ENCODE measurements at regions not wholly inside any gene's neighbourhood (a gene's known extent, or its start where the extent isn't known, plus 50 kb on each side); places are given as distances from the start of the nearest gene placed in this dataset.

DNA sequence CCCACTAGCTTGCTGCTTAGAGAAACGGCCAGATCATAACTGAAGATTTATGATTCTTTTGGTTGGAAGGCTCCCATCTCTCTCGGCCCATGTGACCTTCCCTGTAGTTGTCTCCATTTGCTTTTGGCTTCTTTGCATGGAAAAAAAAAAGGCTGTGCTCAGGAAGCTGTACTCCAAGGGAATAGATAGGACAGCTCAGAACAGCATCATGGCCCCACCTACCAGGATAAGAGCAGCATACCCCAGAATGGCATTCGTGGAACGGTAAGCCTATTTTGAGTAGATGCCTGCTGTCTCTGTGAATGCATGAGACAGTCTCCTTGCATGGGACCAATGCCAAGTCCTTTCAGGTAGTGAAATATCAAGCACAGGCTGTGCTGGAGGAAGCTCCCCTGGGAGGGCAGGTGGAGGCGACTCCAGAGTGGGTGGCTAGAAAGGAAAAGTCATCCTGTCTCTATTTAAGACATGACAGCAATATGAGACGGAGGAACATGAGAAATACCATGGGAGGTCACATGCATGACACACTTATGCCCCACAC lies 94.1 kb upstream of the AMOTL1 start:
- H3K9me3 ChIP-seq (ENCODE audit: control insufficient read depth, insufficient read depth, low read depth, low read length): no peaks in the 10 kb centered on the region
- H3K4me3 ChIP-seq (replicated peaks in 1 of 4; ENCODE audit: control extremely low read depth in 1 of 4, insufficient read depth in 1 of 4, low read depth in 3 of 4, low read length in 4 of 4): no peak overlapping the region
- H3K36me3 ChIP-seq (ENCODE audit: control insufficient read depth, insufficient read depth, low read length): no peaks in the 10 kb centered on the region
- no peak overlapping the region for H3K4me2 ChIP-seq (ENCODE audit: extremely low read depth, insufficient read depth, low read length)
- no peaks in the 10 kb centered on the region for H3K4me1 ChIP-seq (ENCODE audit: control insufficient read depth, extremely low read depth, insufficient read depth, low read length)
- DNase-seq (ENCODE audit: low read depth in 2 of 2): no peak
- TF ChIP-seq, protein P1, sequence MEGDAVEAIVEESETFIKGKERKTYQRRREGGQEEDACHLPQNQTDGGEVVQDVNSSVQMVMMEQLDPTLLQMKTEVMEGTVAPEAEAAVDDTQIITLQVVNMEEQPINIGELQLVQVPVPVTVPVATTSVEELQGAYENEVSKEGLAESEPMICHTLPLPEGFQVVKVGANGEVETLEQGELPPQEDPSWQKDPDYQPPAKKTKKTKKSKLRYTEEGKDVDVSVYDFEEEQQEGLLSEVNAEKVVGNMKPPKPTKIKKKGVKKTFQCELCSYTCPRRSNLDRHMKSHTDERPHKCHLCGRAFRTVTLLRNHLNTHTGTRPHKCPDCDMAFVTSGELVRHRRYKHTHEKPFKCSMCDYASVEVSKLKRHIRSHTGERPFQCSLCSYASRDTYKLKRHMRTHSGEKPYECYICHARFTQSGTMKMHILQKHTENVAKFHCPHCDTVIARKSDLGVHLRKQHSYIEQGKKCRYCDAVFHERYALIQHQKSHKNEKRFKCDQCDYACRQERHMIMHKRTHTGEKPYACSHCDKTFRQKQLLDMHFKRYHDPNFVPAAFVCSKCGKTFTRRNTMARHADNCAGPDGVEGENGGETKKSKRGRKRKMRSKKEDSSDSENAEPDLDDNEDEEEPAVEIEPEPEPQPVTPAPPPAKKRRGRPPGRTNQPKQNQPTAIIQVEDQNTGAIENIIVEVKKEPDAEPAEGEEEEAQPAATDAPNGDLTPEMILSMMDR (conservative IDR thresholded peaks at IDR 0.05 in 1 of 2, IDR thresholded peaks at IDR 0.05 in 1 of 2; ENCODE audit: low read depth in 1 of 2, low read length in 2 of 2): no peak
- no peak for TF ChIP-seq EZH2 (IDR thresholded peaks at IDR 0.05; ENCODE audit: low read length, missing control alignments)
- no peak overlapping the region for H3K27ac ChIP-seq (ENCODE audit: insufficient read depth, low read length)
- H3K9ac ChIP-seq (ENCODE audit: insufficient read depth, low read length): no peak overlapping the region
- H4K20me1 ChIP-seq (ENCODE audit: control insufficient read depth, extremely low read depth, insufficient read depth, low read length): no peaks in the 10 kb centered on the region
- H3K27me3 ChIP-seq (ENCODE audit: control insufficient read depth, insufficient read depth, low read length): peaks cover 3% of the 10 kb centered on the region
- no peaks in the 10 kb centered on the region for H3K79me2 ChIP-seq (ENCODE audit: control insufficient read depth, insufficient read depth, low read length)
- no peak overlapping the region for H2AFZ ChIP-seq (ENCODE audit: low read length)

DNA sequence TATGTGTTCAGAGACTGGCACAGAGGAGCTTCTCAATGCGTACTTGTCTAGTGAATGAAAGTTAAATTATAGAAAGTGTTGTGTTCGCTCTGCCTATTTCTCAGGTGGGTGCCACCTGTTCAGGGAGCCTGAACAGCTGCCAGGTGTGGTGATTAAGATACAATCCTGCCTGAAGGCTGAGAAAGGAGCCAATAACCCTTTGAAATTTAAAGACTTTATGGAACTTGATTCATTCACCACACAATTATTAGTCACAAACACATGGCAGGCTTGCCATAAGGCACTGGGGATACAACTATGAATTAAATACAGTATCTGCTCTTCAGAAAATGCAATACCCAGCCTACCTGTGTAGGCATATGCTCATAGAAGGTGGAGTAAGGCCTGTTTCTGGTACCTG lies 92.9 kb upstream of the AMOTL1 start:
- TF ChIP-seq, protein P1 (conservative IDR thresholded peaks at IDR 0.05 in 1 of 2, IDR thresholded peaks at IDR 0.05 in 1 of 2; ENCODE audit: low read depth in 1 of 2, low read length in 2 of 2): no peak
- TF ChIP-seq EZH2 (IDR thresholded peaks at IDR 0.05; ENCODE audit: low read length, missing control alignments): no peak
- Histone ChIP-seq H3K4me1 (ENCODE audit: control insufficient read depth, extremely low read depth, insufficient read depth, low read length) (no peaks in the 10 kb centered on the region), H2AFZ (ENCODE audit: low read length) (no peak overlapping the region), H3K9me3 (ENCODE audit: control insufficient read depth, insufficient read depth, low read depth, low read length) (no peaks in the 10 kb centered on the region), H4K20me1 (ENCODE audit: control insufficient read depth, extremely low read depth, insufficient read depth, low read length) (no peaks in the 10 kb centered on the region), H3K9ac (ENCODE audit: insufficient read depth, low read length) (no peak overlapping the region), H3K4me2 (ENCODE audit: extremely low read depth, insufficient read depth, low read length) (no peak overlapping the region), H3K27me3 (ENCODE audit: control insufficient read depth, insufficient read depth, low read length) (peaks cover 3% of the 10 kb centered on the region), H3K36me3 (ENCODE audit: control insufficient read depth, insufficient read depth, low read length) (no peaks in the 10 kb centered on the region), H3K27ac (ENCODE audit: insufficient read depth, low read length) (no peak overlapping the region), H3K4me3 (replicated peaks in 1 of 4; ENCODE audit: control extremely low read depth in 1 of 4, insufficient read depth in 1 of 4, low read depth in 3 of 4, low read length in 4 of 4) (no peak overlapping the region), H3K79me2 (ENCODE audit: control insufficient read depth, insufficient read depth, low read length) (no peaks in the 10 kb centered on the region)
- DNase-seq (ENCODE audit: low read depth in 2 of 2): no peak

DNA sequence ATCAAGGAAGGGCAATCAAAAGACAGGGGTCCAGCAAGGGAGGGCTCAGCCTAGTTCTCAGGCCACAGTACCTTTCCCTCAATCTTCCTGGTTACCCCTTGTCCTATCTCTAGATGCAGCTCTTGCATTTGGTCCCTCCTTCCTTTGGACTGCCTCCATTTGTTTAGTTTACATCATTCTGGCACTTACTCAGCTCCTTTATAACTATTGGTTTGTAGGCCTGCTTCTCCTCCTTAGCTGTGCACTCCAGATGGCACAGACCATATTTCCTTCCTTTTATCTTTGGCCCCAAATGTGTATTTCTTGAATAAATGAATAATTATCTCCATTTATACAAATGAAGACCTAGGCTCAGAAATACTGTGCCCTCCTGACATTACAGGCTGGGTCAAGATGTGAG lies 92.3 kb upstream of the AMOTL1 start:
- Histone ChIP-seq H3K79me2 (ENCODE audit: control insufficient read depth, insufficient read depth, low read length) (no peaks in the 10 kb centered on the region), H3K27ac (ENCODE audit: insufficient read depth, low read length) (no peak overlapping the region), H3K4me2 (ENCODE audit: extremely low read depth, insufficient read depth, low read length) (no peak overlapping the region), H3K4me3 (replicated peaks in 1 of 4; ENCODE audit: control extremely low read depth in 1 of 4, insufficient read depth in 1 of 4, low read depth in 3 of 4, low read length in 4 of 4) (no peak overlapping the region), H3K9me3 (ENCODE audit: control insufficient read depth, insufficient read depth, low read depth, low read length) (no peaks in the 10 kb centered on the region), H2AFZ (ENCODE audit: low read length) (no peak overlapping the region), H3K9ac (ENCODE audit: insufficient read depth, low read length) (no peak overlapping the region), H4K20me1 (ENCODE audit: control insufficient read depth, extremely low read depth, insufficient read depth, low read length) (no peaks in the 10 kb centered on the region), H3K4me1 (ENCODE audit: control insufficient read depth, extremely low read depth, insufficient read depth, low read length) (no peaks in the 10 kb centered on the region), H3K36me3 (ENCODE audit: control insufficient read depth, insufficient read depth, low read length) (no peaks in the 10 kb centered on the region), H3K27me3 (ENCODE audit: control insufficient read depth, insufficient read depth, low read length) (peaks cover 3% of the 10 kb centered on the region)
- no peak for DNase-seq (ENCODE audit: low read depth in 2 of 2)
- TF ChIP-seq EZH2 (IDR thresholded peaks at IDR 0.05; ENCODE audit: low read length, missing control alignments): no peak
- TF ChIP-seq, protein P1 (conservative IDR thresholded peaks at IDR 0.05 in 1 of 2, IDR thresholded peaks at IDR 0.05 in 1 of 2; ENCODE audit: low read depth in 1 of 2, low read length in 2 of 2): no peak
